Ishikawa (cell line): ENCODE measurements at regions not wholly inside any gene's neighbourhood (a gene's known extent, or its start where the extent isn't known, plus 50 kb on each side); places are given as distances from the start of the nearest gene placed in this dataset.

Experiments used
- RAD21 ChIP-seq: IDR thresholded peaks from 2 replicates; pipeline ENCODE4 v1.6.1; 2012; ENCODE audit warnings: low read depth
- YY1 ChIP-seq: IDR thresholded peaks from 2 replicates; pipeline ENCODE4 v1.6.1; 2012; ENCODE audit warnings: low read depth
- ZBTB7A ChIP-seq: IDR thresholded peaks from 2 replicates; pipeline ENCODE4 v1.6.1; 2012; ENCODE audit warnings: low read depth

GRCh38 chr19:20365146-20365545 lies 198.1 kb downstream of the ZNF486 start:
- no peak for TF ChIP-seq ZBTB7A
- TF ChIP-seq YY1, result no peak
- no peak for TF ChIP-seq RAD21
